Upper lobe of left lung (tissue), 6 donors: ENCODE measurements at regions not wholly inside any gene's neighbourhood (a gene's known extent, or its start where the extent isn't known, plus 50 kb on each side); places are given as distances from the start of the nearest gene placed in this dataset.
"Not testable (repeated sequence)": the region's sequence is repeated elsewhere in the genome, so short reads cannot be mapped to it uniquely, and the experiment has no call there.

Source experiments
- ATAC-seq, 2 donors: fragments of 200-7000 bp; cut with Tn5 transposase; one replicate each; pipeline ENCODE4 v1.9.1; 2022; ENCODE audit warnings: mild to moderate bottlenecking in 2 of 2, moderate library complexity in 2 of 2; ENCODE audit not compliant: low FRiP score in 2 of 2
- DNase-seq, 2 donors: peaks; one replicate each; pipeline ENCODE4 v3.0.0-alpha.2; 2019 to 2020
- H3K27ac ChIP-seq, 4 donors: fragments of 200-600 bp; sonication (generic); one replicate each; pipeline ENCODE4 v1.5.1; 2016 to 2019
- H3K27me3 ChIP-seq, 4 donors: fragments of 200-600 bp; sonication (generic); one replicate each; pipeline ENCODE4 v1.5.1; 2017 to 2019
- H3K36me3 ChIP-seq, 4 donors: fragments of 200-600 bp; sonication (generic); one replicate each; pipeline ENCODE4 v1.5.1; 2016 to 2019
- H3K4me1 ChIP-seq, 4 donors: fragments of 200-600 bp; sonication (generic); one replicate each; pipeline ENCODE4 v1.5.1; 2018 to 2019
- H3K4me3 ChIP-seq, 4 donors: fragments of 200-600 bp; sonication (generic); one replicate each; pipeline ENCODE4 v1.5.1; 2017 to 2019; ENCODE audit warnings: mild to moderate bottlenecking in 2 of 4, moderate library complexity in 1 of 4
- H3K9me3 ChIP-seq, 4 donors: fragments of 200-600 bp; sonication (generic); one replicate each; pipeline ENCODE4 v1.5.1; 2018 to 2019
- EP300 ChIP-seq, 4 donors: sonication (generic); formaldehyde crosslinking; IDR thresholded peaks; one replicate each; pipeline ENCODE4 v1.5.1; 2017; ENCODE audit warnings: antibody characterized with exemption in 4 of 4, control low read depth in 2 of 4
- POLR2A ChIP-seq, 4 donors: fragments of 450-650 bp; IDR thresholded peaks; one replicate each; pipeline ENCODE4 v1.5.1; 2016 to 2017; ENCODE audit warnings: antibody characterized with exemption in 4 of 4, mild to moderate bottlenecking in 2 of 4
- POLR2AphosphoS5 ChIP-seq, 2 donors: sonication (generic); formaldehyde crosslinking; IDR thresholded peaks; one replicate each; pipeline ENCODE4 v1.5.1; 2017; ENCODE audit warnings: antibody characterized with exemption in 2 of 2
- WGBS, 2 donors: methylation state at CpG; one replicate each; pipeline ENCODE4 v1.1.5; 2017 to 2018; 5-methylcytosine and 5-hydroxymethylcytosine counted together
- TF ChIP-seq, protein P1 (sequence below), 6 experiments: fragments of 450-650 bp in 4 of 6; fragments of 200-600 bp in 2 of 6; sonication (generic) in 2 of 6; IDR thresholded peaks; one replicate each; pipeline ENCODE4 v1.5.1; 2016 to 2019; ENCODE audit warnings: antibody characterized with exemption in 6 of 6
- donor health status: DM: no; HTN: no; CAD: no; lungs with moderate emphysema.
- donor health status: DM: no; HTN: yes; CAD: no; lungs with severe emphysema.

DNA sequence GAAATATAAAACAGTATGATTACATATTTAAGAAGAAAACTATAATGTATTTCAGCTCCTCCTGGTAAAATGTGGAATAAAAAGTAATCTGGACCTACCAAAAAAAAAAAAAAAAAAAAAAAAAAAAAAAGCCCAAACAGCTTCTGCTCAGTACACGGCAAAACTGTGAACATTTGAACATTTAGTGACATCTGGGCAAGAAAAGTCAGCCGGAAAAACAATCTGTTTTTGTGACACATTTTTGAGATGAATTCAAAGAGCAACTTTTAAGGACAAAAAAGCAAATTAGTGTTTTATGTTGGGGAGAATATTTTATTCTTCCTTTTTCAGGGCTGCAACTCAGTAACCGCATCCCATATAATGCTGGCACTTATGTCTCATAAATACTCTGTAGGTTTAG is 649.7 kb upstream of the KCNMB2 start:
- Histone ChIP-seq H3K27me3 (no peaks in the 10 kb centered on the region), H3K9me3 (no peaks in the 10 kb centered on the region), H3K36me3 (no peaks in the 10 kb centered on the region), H3K27ac (no peak overlapping the region), H3K4me3 (no peak overlapping the region), H3K4me1 (no peaks in the 10 kb centered on the region)
- 81 to 91% methylated on average over 3 of the region's 3 CpGs for WGBS, 2 donors
- TF ChIP-seq POLR2AphosphoS5 (IDR thresholded peaks at IDR 0.05), result no peak
- TF ChIP-seq EP300 (IDR thresholded peaks at IDR 0.05), result no peak
- TF ChIP-seq, protein P1, sequence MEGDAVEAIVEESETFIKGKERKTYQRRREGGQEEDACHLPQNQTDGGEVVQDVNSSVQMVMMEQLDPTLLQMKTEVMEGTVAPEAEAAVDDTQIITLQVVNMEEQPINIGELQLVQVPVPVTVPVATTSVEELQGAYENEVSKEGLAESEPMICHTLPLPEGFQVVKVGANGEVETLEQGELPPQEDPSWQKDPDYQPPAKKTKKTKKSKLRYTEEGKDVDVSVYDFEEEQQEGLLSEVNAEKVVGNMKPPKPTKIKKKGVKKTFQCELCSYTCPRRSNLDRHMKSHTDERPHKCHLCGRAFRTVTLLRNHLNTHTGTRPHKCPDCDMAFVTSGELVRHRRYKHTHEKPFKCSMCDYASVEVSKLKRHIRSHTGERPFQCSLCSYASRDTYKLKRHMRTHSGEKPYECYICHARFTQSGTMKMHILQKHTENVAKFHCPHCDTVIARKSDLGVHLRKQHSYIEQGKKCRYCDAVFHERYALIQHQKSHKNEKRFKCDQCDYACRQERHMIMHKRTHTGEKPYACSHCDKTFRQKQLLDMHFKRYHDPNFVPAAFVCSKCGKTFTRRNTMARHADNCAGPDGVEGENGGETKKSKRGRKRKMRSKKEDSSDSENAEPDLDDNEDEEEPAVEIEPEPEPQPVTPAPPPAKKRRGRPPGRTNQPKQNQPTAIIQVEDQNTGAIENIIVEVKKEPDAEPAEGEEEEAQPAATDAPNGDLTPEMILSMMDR (IDR thresholded peaks at IDR 0.05), result no peak
- TF ChIP-seq POLR2A (IDR thresholded peaks at IDR 0.05), result no peak
- no peak for ATAC-seq
- DNase-seq, result no peak

DNA sequence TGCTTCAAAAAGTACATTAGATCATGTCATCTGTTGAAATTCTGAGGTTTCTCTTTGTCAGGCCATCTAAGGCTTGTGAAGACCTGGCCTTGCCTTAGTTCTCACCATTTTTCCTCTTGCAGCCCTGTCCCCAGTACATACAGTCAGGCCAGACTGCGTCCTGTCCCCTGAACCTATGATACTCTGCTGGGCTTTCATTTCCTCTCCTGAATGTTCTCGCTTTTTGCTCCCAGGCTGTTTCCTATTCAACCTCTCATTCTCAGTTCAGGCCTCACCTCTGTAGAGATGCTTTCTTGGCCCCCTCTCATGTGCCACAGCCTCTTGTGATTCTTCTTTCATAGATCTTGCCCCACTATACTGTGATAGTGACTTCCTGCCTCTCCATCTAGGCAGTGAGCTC is 648.8 kb upstream of the KCNMB2 start:
- DNase-seq (no peak), ATAC-seq (no peak)
- 89 to 97% methylated on average over 2 of the region's 2 CpGs for WGBS, 2 donors
- Histone ChIP-seq H3K9me3 (no peaks in the 10 kb centered on the region), H3K4me1 (no peaks in the 10 kb centered on the region), H3K27me3 (no peaks in the 10 kb centered on the region), H3K4me3 (no peak overlapping the region), H3K27ac (no peak overlapping the region), H3K36me3 (no peaks in the 10 kb centered on the region)
- TF ChIP-seq, protein P1 (IDR thresholded peaks at IDR 0.05), result no peak
- TF ChIP-seq POLR2AphosphoS5 (IDR thresholded peaks at IDR 0.05), result no peak
- no peak for TF ChIP-seq EP300 (IDR thresholded peaks at IDR 0.05)
- TF ChIP-seq POLR2A (IDR thresholded peaks at IDR 0.05), result no peak

DNA sequence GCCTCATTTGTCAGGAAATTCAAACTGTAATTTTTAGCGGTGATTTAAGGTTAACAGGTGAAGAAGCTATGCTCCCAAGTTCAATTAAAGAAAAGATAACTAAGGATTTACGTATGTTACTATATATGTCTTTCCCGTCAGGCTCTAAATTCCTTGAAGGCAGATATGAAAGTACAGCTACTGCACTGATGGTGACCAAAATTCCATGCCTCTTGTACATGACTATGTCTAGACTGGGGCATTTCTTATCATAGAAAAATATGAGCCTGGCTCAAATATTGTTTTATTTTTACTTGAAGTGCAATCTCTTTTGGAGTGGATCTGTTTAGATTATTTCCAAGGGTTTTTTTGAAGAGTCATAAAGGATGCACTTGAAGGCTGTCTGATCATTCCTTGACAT is 647.1 kb upstream of the KCNMB2 start:
- no peaks in the 10 kb centered on the region for H3K27me3 ChIP-seq
- 79 to 91% methylated on average over 3 of the region's 3 CpGs for WGBS, 2 donors
- no peak for ATAC-seq
- no peak for TF ChIP-seq POLR2AphosphoS5 (IDR thresholded peaks at IDR 0.05)
- TF ChIP-seq EP300 (IDR thresholded peaks at IDR 0.05), result no peak
- TF ChIP-seq, protein P1 (IDR thresholded peaks at IDR 0.05), result no peak
- TF ChIP-seq POLR2A (IDR thresholded peaks at IDR 0.05), result no peak
- no peak for DNase-seq
- H3K4me1 ChIP-seq, result peaks cover 0 to 7% (median 0%) of the 10 kb centered on the region in 4 donors
- H3K9me3 ChIP-seq, result no peaks in the 10 kb centered on the region
- no peak overlapping the region for H3K27ac ChIP-seq
- H3K4me3 ChIP-seq, result no peak overlapping the region
- H3K36me3 ChIP-seq, result no peaks in the 10 kb centered on the region

DNA sequence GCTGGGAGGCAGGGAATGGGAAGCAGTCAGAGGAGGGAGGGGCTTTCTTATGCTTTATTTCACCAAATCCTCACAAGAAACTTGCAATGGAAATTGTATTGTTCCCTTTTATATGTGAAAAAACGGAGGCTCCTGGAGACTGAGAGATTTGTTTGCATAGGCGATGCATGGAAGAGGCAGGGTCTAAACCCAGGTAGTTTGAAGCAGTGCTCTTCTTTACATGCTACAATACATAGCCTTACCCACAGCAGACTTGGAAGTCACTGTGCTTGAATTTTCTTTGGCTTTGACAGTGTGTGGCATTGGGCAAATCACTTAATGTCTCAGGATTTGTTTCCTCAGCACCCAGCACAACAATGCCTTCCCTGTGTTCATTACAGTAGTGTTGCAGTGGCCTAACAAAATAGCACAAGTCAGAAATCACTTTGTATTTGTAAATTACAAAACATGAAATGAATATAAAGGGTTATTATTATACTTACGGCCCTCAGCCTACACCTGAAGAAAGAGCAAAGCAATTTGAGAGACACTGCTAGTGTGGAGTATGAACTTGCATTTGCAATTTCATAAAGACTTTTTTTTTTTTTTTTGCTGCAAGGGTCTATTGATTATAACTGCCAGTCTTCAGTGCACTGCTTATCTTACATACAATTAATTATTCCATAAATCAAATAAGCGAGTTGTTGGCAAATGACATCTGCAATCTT is 646.4 kb upstream of the KCNMB2 start:
- TF ChIP-seq, protein P1 (IDR thresholded peaks at IDR 0.05), result no peak
- TF ChIP-seq POLR2A (IDR thresholded peaks at IDR 0.05) (no peak), POLR2AphosphoS5 (IDR thresholded peaks at IDR 0.05) (no peak)

DNA sequence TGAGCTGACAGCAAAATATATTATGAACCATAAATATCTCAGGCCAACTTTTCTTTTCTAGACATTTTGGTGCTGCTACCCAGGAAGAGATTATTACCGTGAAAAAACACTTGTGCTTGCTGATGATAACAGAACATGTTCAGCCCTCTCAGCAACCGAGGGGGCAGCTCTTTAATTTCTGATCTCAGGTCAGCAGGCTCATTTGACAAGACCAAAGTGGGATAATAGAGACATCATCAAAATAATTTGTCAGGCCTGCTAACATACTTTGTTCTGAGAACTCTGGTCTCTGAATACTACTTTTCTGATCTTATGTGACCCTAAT is 645.9 kb upstream of the KCNMB2 start:
- no peaks in the 10 kb centered on the region for H3K9me3 ChIP-seq
- no peaks in the 10 kb centered on the region for H3K36me3 ChIP-seq
- H3K4me1 ChIP-seq, result peaks cover 0 to 7% (median 0%) of the 10 kb centered on the region in 4 donors
- 57 to 71% methylated on average over 2 of the region's 2 CpGs for WGBS, 2 donors
- no peak for DNase-seq
- H3K27ac ChIP-seq, result no peak overlapping the region
- TF ChIP-seq POLR2AphosphoS5 (IDR thresholded peaks at IDR 0.05) (no peak), EP300 (IDR thresholded peaks at IDR 0.05) (no peak), POLR2A (IDR thresholded peaks at IDR 0.05) (no peak)
- TF ChIP-seq, protein P1 (IDR thresholded peaks at IDR 0.05), result no peak
- H3K4me3 ChIP-seq, result no peak overlapping the region
- H3K27me3 ChIP-seq, result no peaks in the 10 kb centered on the region
- ATAC-seq, result no peak

More for the DNA sequence above, 646.4 kb upstream of the KCNMB2 start:
- Histone ChIP-seq H3K27me3 (no peaks in the 10 kb centered on the region), H3K9me3 (no peaks in the 10 kb centered on the region), H3K4me1 (peaks cover 0 to 7% (median 0%) of the 10 kb centered on the region in 4 donors), H3K27ac (no peak overlapping the region), H3K4me3 (no peak overlapping the region), H3K36me3 (no peaks in the 10 kb centered on the region)
- ATAC-seq (no peak), DNase-seq (no peak)
- WGBS, 2 donors, result 89 to 90% methylated on average over 4 of the region's 4 CpGs

DNA sequence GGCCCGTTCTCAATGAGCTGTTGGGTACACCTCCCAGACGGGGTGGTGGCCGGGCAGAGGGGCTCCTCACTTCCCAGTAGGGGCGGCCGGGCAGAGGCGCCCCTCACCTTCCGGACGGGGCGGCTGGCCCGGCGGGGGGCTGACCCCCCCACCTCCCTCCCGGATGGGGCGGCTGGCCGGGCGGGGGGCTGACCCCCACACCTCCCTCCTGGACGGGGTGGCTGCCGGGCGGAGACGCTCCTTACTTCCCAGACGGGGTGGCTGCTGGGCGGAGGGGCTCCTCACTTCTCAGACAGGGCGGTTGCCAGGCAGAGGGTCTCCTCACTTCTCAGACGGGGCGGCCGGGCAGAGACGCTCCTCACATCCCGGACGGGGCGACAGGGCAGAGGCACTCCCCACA is 644.7 kb upstream of the KCNMB2 start:
- not testable (repeated sequence) for ATAC-seq, H3K27me3 ChIP-seq
- WGBS, 2 donors, result 88 to 89% methylated on average over 6 to 10 of the region's 29 CpGs

More for the DNA sequence above, 644.7 kb upstream of the KCNMB2 start:
- H3K27ac ChIP-seq, H3K4me1 ChIP-seq, H3K4me3 ChIP-seq, H3K9me3 ChIP-seq, H3K36me3 ChIP-seq: not testable (repeated sequence)
- peak in 1 of 2 donors; percentile 46 for DNase-seq
